Pons (tissue), 1 donor: ENCODE measurements at regions not wholly inside any gene's neighbourhood (a gene's known extent, or its start where the extent isn't known, plus 50 kb on each side); places are given as distances from the start of the nearest gene placed in this dataset.

Experiments
- DNase-seq: peaks from one replicate; pipeline ENCODE4 v3.0.0-alpha.2; 2016; ENCODE audit warnings: low spot score

GRCh38 chr19:31501427-31502195, 152.4 kb upstream of the TSHZ3 start:
- no peak for DNase-seq

- no peak for DNase-seq
Measured at GRCh38 chr19:31502536-31503170, 153.4 kb upstream of the TSHZ3 start.

- DNase-seq: no peak
Measured at GRCh38 chr19:31503211-31503610, 154.0 kb upstream of the TSHZ3 start.

GRCh38 chr19:31504221-31504620, 155.0 kb upstream of the TSHZ3 start:
- DNase-seq: no peak

- DNase-seq: no peak
Measured at GRCh38 chr19:31505596-31505910, 156.3 kb upstream of the TSHZ3 start.

- no peak for DNase-seq
Measured at GRCh38 chr19:31506102-31506501, 156.9 kb upstream of the TSHZ3 start.

GRCh38 chr19:31510635-31511034, 161.4 kb upstream of the TSHZ3 start:
- DNase-seq: no peak

GRCh38 chr19:31511098-31511497, 161.9 kb upstream of the TSHZ3 start:
- DNase-seq: no peak

- no peak for DNase-seq
Measured at GRCh38 chr19:31511696-31512095, 162.5 kb upstream of the TSHZ3 start.

GRCh38 chr19:31512181-31512970, 163.1 kb upstream of the TSHZ3 start:
- no peak for DNase-seq

- no peak for DNase-seq
Measured at GRCh38 chr19:31513841-31514240, 164.6 kb upstream of the TSHZ3 start.

GRCh38 chr19:31515931-31516330, 166.7 kb upstream of the TSHZ3 start:
- no peak for DNase-seq

- DNase-seq: no peak
Measured at GRCh38 chr19:31516756-31517155, 167.5 kb upstream of the TSHZ3 start.

- DNase-seq: no peak
Measured at GRCh38 chr19:31517224-31518180, 168.3 kb upstream of the TSHZ3 start.

- no peak for DNase-seq
Measured at GRCh38 chr19:31518216-31519020, 169.2 kb upstream of the TSHZ3 start.

- DNase-seq: no peak
Measured at GRCh38 chr19:31519256-31519655, 170.0 kb upstream of the TSHZ3 start.

GRCh38 chr19:31519908-31520307, 170.7 kb upstream of the TSHZ3 start:
- no peak for DNase-seq

GRCh38 chr19:31520633-31521032, 171.4 kb upstream of the TSHZ3 start:
- no peak for DNase-seq

GRCh38 chr19:31525610-31526147, 176.4 kb upstream of the TSHZ3 start:
- no peak for DNase-seq

GRCh38 chr19:31527443-31527842, 178.2 kb upstream of the TSHZ3 start:
- no peak for DNase-seq

- DNase-seq: no peak
Measured at GRCh38 chr19:31528261-31528660, 179.0 kb upstream of the TSHZ3 start.
